Heart right ventricle (tissue), 16 donors: ENCODE measurements at regions not wholly inside any gene's neighbourhood (a gene's known extent, or its start where the extent isn't known, plus 50 kb on each side); places are given as distances from the start of the nearest gene placed in this dataset.

ENCODE experiments used
- ATAC-seq, 8 donors: fragments of 200-7000 bp; cut with Tn5 transposase; one replicate each; pipeline ENCODE4 v1.9.1; 2020; ENCODE audit warnings: mild to moderate bottlenecking in 8 of 8, moderate library complexity in 8 of 8, moderate number of reproducible peaks in 1 of 8
- DNase-seq, 2 donors: peaks; one replicate each; pipeline ENCODE4 v3.0.0-alpha.2; 2020
- H3K27ac ChIP-seq, 10 donors: fragments of 200-600 bp; sonication (generic) in 2 of 10; one replicate each; pipeline versions ENCODE4 v1.5.0 to v1.8.0; 2020 to 2022; ENCODE audit warnings: mild to moderate bottlenecking in 3 of 10
- H3K27me3 ChIP-seq, 7 donors: fragments of 200-600 bp; one replicate each; pipeline ENCODE4 v1.8.0; 2021 to 2022; ENCODE audit warnings: mild to moderate bottlenecking in 2 of 7
- H3K36me3 ChIP-seq, 9 donors: fragments of 200-600 bp; sonication (generic) in 1 of 9; one replicate each; pipeline versions ENCODE4 v1.5.0 to v1.8.0; 2020 to 2022; ENCODE audit warnings: mild to moderate bottlenecking in 2 of 9
- H3K4me1 ChIP-seq, 9 donors: fragments of 200-600 bp; sonication (generic) in 1 of 9; one replicate each; pipeline versions ENCODE4 v1.5.0 to v1.8.0; 2020 to 2022; ENCODE audit warnings: mild to moderate bottlenecking in 4 of 9
- H3K4me3 ChIP-seq, 10 donors: fragments of 200-600 bp; sonication (generic) in 2 of 10; one replicate each; pipeline versions ENCODE4 v1.5.0 to v1.8.0; 2020 to 2022; ENCODE audit warnings: mild to moderate bottlenecking in 7 of 10, moderate library complexity in 2 of 10
- H3K9me3 ChIP-seq, 11 donors: fragments of 200-600 bp in 10 of 11; sonication (generic) in 2 of 11; one replicate each; pipeline versions ENCODE4 v1.5.0 to v1.8.0; 2013 to 2022; ENCODE audit warnings: mild to moderate bottlenecking in 2 of 11, control low read depth in 1 of 11, moderate library complexity in 1 of 11
- WGBS, 2 donors: extraction: QIAGEN DNeasy Blood & Tissue Kit; methylation state at CpG; one replicate each; pipeline ENCODE4 v1.1.7; 2013; ENCODE audit warnings: inconsistent platforms in 1 of 2; 5-methylcytosine and 5-hydroxymethylcytosine counted together
- intact Hi-C, 10 donors: fragments of 100-400 bp; cut with DNase I; formaldehyde crosslinking; loops; one replicate each; pipeline versions ENCODE4 v1.11.1 to v1.14.2; 2022
- TF ChIP-seq, protein P1 (sequence below), 9 donors: fragments of 200-600 bp; sonication (generic) in 2 of 9; IDR thresholded peaks; one replicate each; pipeline versions ENCODE4 v1.5.0 to v1.8.0; 2021 to 2022; ENCODE audit warnings: antibody characterized with exemption in 9 of 9, mild to moderate bottlenecking in 5 of 9, moderate library complexity in 1 of 9
- donor health status: Arrhythmogenic right ventricular cardiomyopathy.
- donor health status: ischemic (EF 13 %, LVEDD 7.1; RV severe dilation, severe dysfunction).
- donor health status: healthy with polysubstance abuse.
- donor health status: DM: no; HTN: yes; CAD: no.
- donor health status: DM: no; HTN: no; CAD: no.
- donor health status: ischemic (EF 25% LVEDD 6.9; RV normal size, moderate dysfunction).
- donor health status: ischemic (EF 25% LVEDD 5.7; RV mildly dilated, moderate dysfunction).
- donor health status: healthy.
- donor health status: DM: yes; HTN: yes; CAD: no.
- donor health status: Ischemic cardiomyopathy.
- donor health status: ischemic (EF 35%, LVEDD 5.7; RV mildly dilated, moderate dysfunction).
- donor health status: nonischemic (EF 11% LVEDD 7.7; RV severe dilation, severe dysfunction).
- donor health status: DM: yes; HTN: yes; CAD: no.
- donor health status: PGD.
- donor health status: ischemic (EF 29% LVEDD 5.4; RV normal size, mild dysfunction).
- donor health status: nonischemic (EF 23%, LVEDD 6.1; RV moderate dilation, normal function).

DNA sequence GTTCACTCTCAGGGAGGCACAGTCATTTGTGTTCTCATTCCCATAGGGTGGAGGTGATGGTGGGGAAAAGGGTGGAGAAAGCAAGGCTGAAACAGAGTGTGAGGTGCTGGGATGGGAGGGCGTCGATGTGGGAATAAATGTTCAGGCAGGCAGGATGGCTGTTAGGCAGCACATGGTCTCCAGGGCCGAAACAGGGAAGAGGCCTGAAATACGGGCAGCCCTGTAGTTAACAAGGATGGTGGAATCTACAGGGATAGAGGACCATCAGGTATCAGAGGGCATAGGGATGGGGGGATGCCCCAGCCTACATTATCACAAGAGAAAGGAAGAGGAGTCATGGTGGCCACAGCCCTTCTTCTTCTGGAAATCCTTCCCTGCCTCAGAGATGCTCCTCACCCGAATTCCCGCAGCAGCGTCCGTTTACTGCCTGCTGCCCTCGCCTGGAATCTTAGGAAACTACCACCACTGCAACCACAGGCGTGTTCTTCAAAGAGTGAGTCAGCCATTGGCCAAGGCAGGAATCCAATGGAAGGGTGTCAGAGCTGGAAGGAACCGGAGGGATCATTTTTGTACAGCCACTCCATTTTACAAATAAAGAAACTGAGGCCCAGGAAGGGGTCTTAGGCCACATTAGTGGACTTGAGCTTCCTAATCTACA lies 49.7 kb upstream of the POMGNT2 start:
- peak; percentile 56 to 83 (median 76) for ATAC-seq

More for the DNA sequence above, 49.7 kb upstream of the POMGNT2 start:
- H3K36me3 ChIP-seq: no peaks in the 10 kb centered on the region
- WGBS, 2 donors: 42 to 46% methylated on average over 11 of the region's 11 CpGs
- peaks cover 0 to 14% (median 2%) of the 10 kb centered on the region in 7 donors for H3K27me3 ChIP-seq
- TF ChIP-seq, protein P1, sequence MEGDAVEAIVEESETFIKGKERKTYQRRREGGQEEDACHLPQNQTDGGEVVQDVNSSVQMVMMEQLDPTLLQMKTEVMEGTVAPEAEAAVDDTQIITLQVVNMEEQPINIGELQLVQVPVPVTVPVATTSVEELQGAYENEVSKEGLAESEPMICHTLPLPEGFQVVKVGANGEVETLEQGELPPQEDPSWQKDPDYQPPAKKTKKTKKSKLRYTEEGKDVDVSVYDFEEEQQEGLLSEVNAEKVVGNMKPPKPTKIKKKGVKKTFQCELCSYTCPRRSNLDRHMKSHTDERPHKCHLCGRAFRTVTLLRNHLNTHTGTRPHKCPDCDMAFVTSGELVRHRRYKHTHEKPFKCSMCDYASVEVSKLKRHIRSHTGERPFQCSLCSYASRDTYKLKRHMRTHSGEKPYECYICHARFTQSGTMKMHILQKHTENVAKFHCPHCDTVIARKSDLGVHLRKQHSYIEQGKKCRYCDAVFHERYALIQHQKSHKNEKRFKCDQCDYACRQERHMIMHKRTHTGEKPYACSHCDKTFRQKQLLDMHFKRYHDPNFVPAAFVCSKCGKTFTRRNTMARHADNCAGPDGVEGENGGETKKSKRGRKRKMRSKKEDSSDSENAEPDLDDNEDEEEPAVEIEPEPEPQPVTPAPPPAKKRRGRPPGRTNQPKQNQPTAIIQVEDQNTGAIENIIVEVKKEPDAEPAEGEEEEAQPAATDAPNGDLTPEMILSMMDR (IDR thresholded peaks at IDR 0.05): peak; percentile 25 to 69 (median 65)
- H3K4me1 ChIP-seq: peaks cover 0 to 22% (median 0%) of the 10 kb centered on the region in 9 donors
- no peak overlapping the region for H3K4me3 ChIP-seq
- H3K9me3 ChIP-seq: no peaks in the 10 kb centered on the region
- H3K27ac ChIP-seq: peak overlapping the region in 1 of 10 donors; percentile 41
- DNase-seq: peak; percentile 48 to 57
- intact Hi-C loops: loop anchor here in 9 of 10 donors (1.0 to 10.0 kb wide), 5 partner anchors 191 to 219 kb away; no protein-coding TSS in a partner anchor
